ENCODE measurements at regions not wholly inside any gene's neighbourhood (a gene's known extent, or its start where the extent isn't known, plus 50 kb on each side); places are given as distances from the start of the nearest gene placed in this dataset.

- H3K4me3 Mint-ChIP-seq: no peak overlapping the region
- ChIA-PET CTCF (no interaction called here), POLR2A (no interaction called here)
- no peaks in the 10 kb centered on the region for H3K27me3 Mint-ChIP-seq (ENCODE audit: low read depth)
- no peak for ATAC-seq
- no peak overlapping the region for H3K27ac Mint-ChIP-seq
- TF ChIP-seq, protein P1, sequence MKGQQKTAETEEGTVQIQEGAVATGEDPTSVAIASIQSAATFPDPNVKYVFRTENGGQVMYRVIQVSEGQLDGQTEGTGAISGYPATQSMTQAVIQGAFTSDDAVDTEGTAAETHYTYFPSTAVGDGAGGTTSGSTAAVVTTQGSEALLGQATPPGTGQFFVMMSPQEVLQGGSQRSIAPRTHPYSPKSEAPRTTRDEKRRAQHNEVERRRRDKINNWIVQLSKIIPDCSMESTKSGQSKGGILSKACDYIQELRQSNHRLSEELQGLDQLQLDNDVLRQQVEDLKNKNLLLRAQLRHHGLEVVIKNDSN (CRISPR knock-in tag; IDR thresholded peaks at IDR 0.05): no peak
- TF ChIP-seq RELA (CRISPR knock-in tag; IDR thresholded peaks at IDR 0.05; ENCODE audit: borderline replicate concordance): no peak
- no peak for TF ChIP-seq ZNF232 (CRISPR knock-in tag; IDR thresholded peaks at IDR 0.05)
- TF ChIP-seq E2F4 (CRISPR knock-in tag; IDR thresholded peaks at IDR 0.05; ENCODE audit: borderline replicate concordance, low read depth): no peak
- TF ChIP-seq PRDM15 (CRISPR knock-in tag; IDR thresholded peaks at IDR 0.05): no peak
- no peak for TF ChIP-seq ZNF423 (CRISPR knock-in tag; IDR thresholded peaks at IDR 0.05)
- TF ChIP-seq CTCF (IDR thresholded peaks at IDR 0.05): no peak
- no peak for TF ChIP-seq SMAD3 (CRISPR knock-in tag; IDR thresholded peaks at IDR 0.05; ENCODE audit: borderline replicate concordance)
- TF ChIP-seq MXD4 (CRISPR knock-in tag; IDR thresholded peaks at IDR 0.05; ENCODE audit: borderline replicate concordance): no peak
- no peak for TF ChIP-seq TEAD1 (CRISPR knock-in tag; IDR thresholded peaks at IDR 0.05)
- no peak for TF ChIP-seq FOXP4 (CRISPR knock-in tag; IDR thresholded peaks at IDR 0.05)
- no peak for TF ChIP-seq ATF1 (CRISPR knock-in tag; IDR thresholded peaks at IDR 0.05)
- no peak for TF ChIP-seq FOXK1 (CRISPR knock-in tag; IDR thresholded peaks at IDR 0.05)
- H3K9me3 Mint-ChIP-seq: peaks cover 3% of the 10 kb centered on the region; the same call in 1 of the 2 replicates
- no peak for DNase-seq (ENCODE audit: low spot score)
- H3K36me3 Mint-ChIP-seq: no peaks in the 10 kb centered on the region
- H3K4me1 Mint-ChIP-seq: no peaks in the 10 kb centered on the region
Measured at GRCh38 chr7:9671979-9672917, 1238.8 kb downstream of the NXPH1 start.

- no peak for ATAC-seq
- Mint-ChIP-seq H3K27ac (no peak overlapping the region), H3K36me3 (peaks cover 3% of the 10 kb centered on the region; the same call in 1 of the 2 replicates), H3K27me3 (ENCODE audit: low read depth) (no peaks in the 10 kb centered on the region), H3K4me3 (no peak overlapping the region), H3K9me3 (peaks cover 12% of the 10 kb centered on the region), H3K4me1 (no peaks in the 10 kb centered on the region)
- POLR2A ChIA-PET: no interaction called here
- CTCF ChIA-PET: no interaction called here
- no peak for DNase-seq (ENCODE audit: low spot score)
- TF ChIP-seq PRDM15 (CRISPR knock-in tag; IDR thresholded peaks at IDR 0.05): no peak
- no peak for TF ChIP-seq ATF2 (CRISPR knock-in tag; IDR thresholded peaks at IDR 0.05; ENCODE audit: borderline replicate concordance, low read depth)
- TF ChIP-seq ZBTB43 (CRISPR knock-in tag; IDR thresholded peaks at IDR 0.05): no peak
- TF ChIP-seq JAZF1 (CRISPR knock-in tag; IDR thresholded peaks at IDR 0.05): no peak
- no peak for TF ChIP-seq FOXJ3 (CRISPR knock-in tag; IDR thresholded peaks at IDR 0.05; ENCODE audit: borderline replicate concordance)
Measured at GRCh38 chr7:9680713-9681112, 1247.3 kb downstream of the NXPH1 start.

Data from WTC11 (cell line).